Psoas muscle (tissue), 7 donors: ENCODE measurements at regions not wholly inside any gene's neighbourhood (a gene's known extent, or its start where the extent isn't known, plus 50 kb on each side); places are given as distances from the start of the nearest gene placed in this dataset.

Experiments
- ATAC-seq, 4 donors: fragments of 200-7000 bp; cut with Tn5 transposase; one replicate each; pipeline ENCODE4 v1.9.1; 2020; ENCODE audit warnings: moderate library complexity in 3 of 4, mild to moderate bottlenecking in 2 of 4
- DNase-seq, 2 donors: peaks; one replicate each; pipeline ENCODE4 v3.0.0-alpha.2; 2020
- H3K27ac ChIP-seq: fragments of 200-600 bp; one replicate; pipeline ENCODE4 v1.8.0; 2022
- H3K27me3 ChIP-seq, 3 donors: fragments of 200-600 bp in 1 of 3; one replicate each; pipeline versions ENCODE4 v1.6.1 to v1.8.0; 2013 to 2022; ENCODE audit warnings: low read length in 2 of 3, mild to moderate bottlenecking in 2 of 3, moderate library complexity in 1 of 3; ENCODE audit not compliant: insufficient read depth in 3 of 3
- H3K36me3 ChIP-seq, 2 donors: fragments of 200-600 bp in 1 of 2; one replicate each; pipeline versions ENCODE4 v1.6.1 to v1.8.0; 2013 to 2022; ENCODE audit warnings: low read depth in 1 of 2, mild to moderate bottlenecking in 1 of 2, moderate library complexity in 1 of 2; ENCODE audit not compliant: insufficient read depth in 1 of 2
- H3K4me1 ChIP-seq: fragments of 200-600 bp; one replicate; pipeline ENCODE4 v1.8.0; 2022
- H3K4me3 ChIP-seq: fragments of 200-600 bp; one replicate; pipeline ENCODE4 v1.8.0; 2022; ENCODE audit warnings: mild to moderate bottlenecking
- H3K9me3 ChIP-seq: fragments of 200-600 bp; one replicate; pipeline ENCODE4 v1.8.0; 2022
- CTCF ChIP-seq: fragments of 200-600 bp; IDR thresholded peaks from one replicate; pipeline ENCODE4 v1.8.0; 2022; ENCODE audit warnings: antibody characterized with exemption
- WGBS, 3 donors: extraction: QIAGEN DNeasy Blood & Tissue Kit; methylation state at CpG; one replicate each; pipeline versions ENCODE4 v1.1.6 to v1.1.7; 2013; 5-methylcytosine and 5-hydroxymethylcytosine counted together
- intact Hi-C, 2 donors: fragments of 100-400 bp; cut with DNase I; formaldehyde crosslinking; loops; one replicate each; pipeline versions ENCODE4 v1.11.0 to v1.14.2; 2022
- donor health status: healthy with polysubstance abuse.
- donor health status: DM: no; HTN: no; CAD: no; lungs with moderate emphysema.
- donor health status: Bipolar disorder and iron deficiency.
- donor health status: healthy.
- donor health status: DM: yes; HTN: yes; CAD: no.
- donor health status: DM: no; HTN: no; CAD: no.
- donor health status: DM: yes; HTN: yes; CAD: no.

GRCh38 chr17:37847811-37848331 lies 76.3 kb upstream of the TBC1D3K start:
- intact Hi-C loops, result no loop called here

GRCh38 chr17:37847102-37847501 lies 77.1 kb upstream of the TBC1D3K start:
- ATAC-seq, result no peak
- Histone ChIP-seq H3K36me3 (no peaks in the 10 kb centered on the region), H3K4me3 (no peak overlapping the region), H3K9me3 (no peaks in the 10 kb centered on the region), H3K4me1 (no peaks in the 10 kb centered on the region), H3K27ac (no peak overlapping the region), H3K27me3 (peaks cover 0 to 11% (median 8%) of the 10 kb centered on the region in 3 donors)
- intact Hi-C loops, result no loop called here
- DNase-seq, result no peak
- no peak for TF ChIP-seq CTCF
- 73 to 85% (median 79%) methylated on average over 7 of the region's 7 CpGs for WGBS, 3 donors

More at GRCh38 chr17:37847811-37848331, 76.3 kb upstream of the TBC1D3K start:
- ATAC-seq (no peak), DNase-seq (no peak)
- Histone ChIP-seq H3K36me3 (no peaks in the 10 kb centered on the region), H3K27me3 (peaks cover 0 to 11% (median 7%) of the 10 kb centered on the region in 3 donors), H3K4me3 (no peak overlapping the region), H3K9me3 (no peaks in the 10 kb centered on the region), H3K27ac (no peak overlapping the region), H3K4me1 (no peaks in the 10 kb centered on the region)
- WGBS, 3 donors, result 79 to 85% (median 82%) methylated on average over 12 of the region's 12 CpGs
- TF ChIP-seq CTCF, result no peak

GRCh38 chr17:37844977-37845293 lies 79.3 kb upstream of the TBC1D3K start:
- no peaks in the 10 kb centered on the region for H3K4me1 ChIP-seq
- ATAC-seq (no peak), DNase-seq (no peak)
- peaks cover 0 to 11% (median 8%) of the 10 kb centered on the region in 3 donors for H3K27me3 ChIP-seq
- no peaks in the 10 kb centered on the region for H3K36me3 ChIP-seq
- H3K9me3 ChIP-seq, result no peaks in the 10 kb centered on the region
- intact Hi-C loops, result no loop called here
- 45 to 52% (median 49%) methylated on average over 15 of the region's 15 CpGs for WGBS, 3 donors
- no peak overlapping the region for H3K27ac ChIP-seq
- no peak overlapping the region for H3K4me3 ChIP-seq
- no peak for TF ChIP-seq CTCF

GRCh38 chr17:37844158-37844976 lies 79.8 kb upstream of the TBC1D3K start:
- no peaks in the 10 kb centered on the region for H3K9me3 ChIP-seq
- ATAC-seq (peak in 3 of 4 donors; percentile 67 to 75 (median 72)), DNase-seq (peak; percentile 48 to 76)
- intact Hi-C loops, result no loop called here
- H3K36me3 ChIP-seq, result no peaks in the 10 kb centered on the region
- H3K4me1 ChIP-seq, result no peaks in the 10 kb centered on the region
- no peak overlapping the region for H3K4me3 ChIP-seq
- TF ChIP-seq CTCF, result peak; percentile 56
- H3K27me3 ChIP-seq, result peaks cover 0 to 11% (median 8%) of the 10 kb centered on the region in 3 donors
- H3K27ac ChIP-seq, result no peak overlapping the region
- 18 to 22% (median 20%) methylated on average over 29 of the region's 29 CpGs for WGBS, 3 donors
